ENCODE measurements at regions not wholly inside any gene's neighbourhood (a gene's known extent, or its start where the extent isn't known, plus 50 kb on each side); places are given as distances from the start of the nearest gene placed in this dataset.

DNA sequence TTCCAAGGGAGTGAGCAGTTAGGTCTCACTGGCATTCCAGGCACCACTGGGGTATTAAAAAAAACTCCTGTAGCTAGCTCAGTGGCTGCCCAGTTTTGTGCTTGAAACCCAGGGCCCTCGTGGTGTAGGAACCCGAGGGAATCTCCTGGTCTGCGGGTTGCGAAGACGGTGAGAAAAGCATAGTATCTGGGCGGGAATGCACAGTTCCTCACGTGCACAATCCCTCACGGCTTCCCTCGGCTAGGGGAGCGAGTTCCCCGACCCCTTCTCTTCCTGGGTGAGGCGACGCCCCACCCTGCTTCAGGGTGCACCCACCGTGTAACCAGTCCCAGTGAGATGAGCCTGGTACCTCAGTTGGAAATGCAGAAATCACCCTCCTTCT, 50.5 kb upstream of the PGBD5 start:
- TF ChIP-seq FOXM1 (IDR thresholded peaks at IDR 0.05; ENCODE audit: borderline replicate concordance, low read depth) (no peak), YY1 (IDR thresholded peaks at IDR 0.05; ENCODE audit: low read depth) (no peak), NFIC (IDR thresholded peaks at IDR 0.05) (no peak), TAF1 (IDR thresholded peaks at IDR 0.05; ENCODE audit: low read depth) (no peak), ZBTB7A (IDR thresholded peaks at IDR 0.05; ENCODE audit: low read depth) (no peak), MAX (IDR thresholded peaks at IDR 0.05) (no peak), RAD21 (IDR thresholded peaks at IDR 0.05; ENCODE audit: low read depth) (no peak), CEBPB (IDR thresholded peaks at IDR 0.05) (no peak), TCF12 (IDR thresholded peaks at IDR 0.05; ENCODE audit: low read depth) (no peak), EGR1 (IDR thresholded peaks at IDR 0.05) (no peak), EP300 (IDR thresholded peaks at IDR 0.05; ENCODE audit: borderline replicate concordance) (no peak)
- TF ChIP-seq, protein P1, sequence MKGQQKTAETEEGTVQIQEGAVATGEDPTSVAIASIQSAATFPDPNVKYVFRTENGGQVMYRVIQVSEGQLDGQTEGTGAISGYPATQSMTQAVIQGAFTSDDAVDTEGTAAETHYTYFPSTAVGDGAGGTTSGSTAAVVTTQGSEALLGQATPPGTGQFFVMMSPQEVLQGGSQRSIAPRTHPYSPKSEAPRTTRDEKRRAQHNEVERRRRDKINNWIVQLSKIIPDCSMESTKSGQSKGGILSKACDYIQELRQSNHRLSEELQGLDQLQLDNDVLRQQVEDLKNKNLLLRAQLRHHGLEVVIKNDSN (IDR thresholded peaks at IDR 0.05) = no peak
- TF ChIP-seq, protein P2, sequence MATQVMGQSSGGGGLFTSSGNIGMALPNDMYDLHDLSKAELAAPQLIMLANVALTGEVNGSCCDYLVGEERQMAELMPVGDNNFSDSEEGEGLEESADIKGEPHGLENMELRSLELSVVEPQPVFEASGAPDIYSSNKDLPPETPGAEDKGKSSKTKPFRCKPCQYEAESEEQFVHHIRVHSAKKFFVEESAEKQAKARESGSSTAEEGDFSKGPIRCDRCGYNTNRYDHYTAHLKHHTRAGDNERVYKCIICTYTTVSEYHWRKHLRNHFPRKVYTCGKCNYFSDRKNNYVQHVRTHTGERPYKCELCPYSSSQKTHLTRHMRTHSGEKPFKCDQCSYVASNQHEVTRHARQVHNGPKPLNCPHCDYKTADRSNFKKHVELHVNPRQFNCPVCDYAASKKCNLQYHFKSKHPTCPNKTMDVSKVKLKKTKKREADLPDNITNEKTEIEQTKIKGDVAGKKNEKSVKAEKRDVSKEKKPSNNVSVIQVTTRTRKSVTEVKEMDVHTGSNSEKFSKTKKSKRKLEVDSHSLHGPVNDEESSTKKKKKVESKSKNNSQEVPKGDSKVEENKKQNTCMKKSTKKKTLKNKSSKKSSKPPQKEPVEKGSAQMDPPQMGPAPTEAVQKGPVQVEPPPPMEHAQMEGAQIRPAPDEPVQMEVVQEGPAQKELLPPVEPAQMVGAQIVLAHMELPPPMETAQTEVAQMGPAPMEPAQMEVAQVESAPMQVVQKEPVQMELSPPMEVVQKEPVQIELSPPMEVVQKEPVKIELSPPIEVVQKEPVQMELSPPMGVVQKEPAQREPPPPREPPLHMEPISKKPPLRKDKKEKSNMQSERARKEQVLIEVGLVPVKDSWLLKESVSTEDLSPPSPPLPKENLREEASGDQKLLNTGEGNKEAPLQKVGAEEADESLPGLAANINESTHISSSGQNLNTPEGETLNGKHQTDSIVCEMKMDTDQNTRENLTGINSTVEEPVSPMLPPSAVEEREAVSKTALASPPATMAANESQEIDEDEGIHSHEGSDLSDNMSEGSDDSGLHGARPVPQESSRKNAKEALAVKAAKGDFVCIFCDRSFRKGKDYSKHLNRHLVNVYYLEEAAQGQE (IDR thresholded peaks at IDR 0.05; ENCODE audit: low read depth) = no peak
